CD14-positive monocyte (primary cell): ENCODE measurements at regions not wholly inside any gene's neighbourhood (a gene's known extent, or its start where the extent isn't known, plus 50 kb on each side); places are given as distances from the start of the nearest gene placed in this dataset.

Experiments used
- DNase-seq, 3 donors: peaks; one replicate each; pipeline ENCODE4 v3.0.0-alpha.2; 2011 to 2022
- H2AFZ ChIP-seq: 2 replicates; pipeline ENCODE4 v1.6.0; 2012; ENCODE audit warnings: mild to moderate bottlenecking, low read depth, low read length, inconsistent platforms; ENCODE audit not compliant: insufficient read depth, poor library complexity, severe bottlenecking
- H3K27ac ChIP-seq, 2 donors: 1 replicate in 1 of 2; 2 replicates in 1 of 2; pipeline ENCODE4 v1.5.1; 2012 to 2013; ENCODE audit warnings: low read length in 2 of 2, control low read depth in 1 of 2, inconsistent platforms in 1 of 2, low read depth in 1 of 2, mild to moderate bottlenecking in 1 of 2
- H3K27me3 ChIP-seq, 2 donors: one replicate each; pipeline versions ENCODE4 v1.6.0 to v1.6.1; 2011 to 2013; ENCODE audit warnings: low read length in 2 of 2; ENCODE audit not compliant: control insufficient read depth in 2 of 2, insufficient read depth in 2 of 2
- H3K36me3 ChIP-seq, 2 donors: replicated peaks in 1 of 2; 1 replicate in 1 of 2; 2 replicates in 1 of 2; pipeline versions ENCODE4 v1.5.1 to v1.6.1; 2012 to 2013; ENCODE audit warnings: low read length in 2 of 2, control low read depth in 1 of 2, inconsistent platforms in 1 of 2, mild to moderate bottlenecking in 1 of 2; ENCODE audit not compliant: insufficient read depth in 2 of 2, control insufficient read depth in 1 of 2
- H3K4me1 ChIP-seq, 2 donors: 1 replicate in 1 of 2; 2 replicates in 1 of 2; pipeline versions ENCODE4 v1.5.1 to v1.6.1; 2012 to 2013; ENCODE audit warnings: low read length in 2 of 2, control low read depth in 1 of 2, inconsistent platforms in 1 of 2, mild to moderate bottlenecking in 1 of 2, moderate library complexity in 1 of 2; ENCODE audit not compliant: insufficient read depth in 2 of 2, control insufficient read depth in 1 of 2
- H3K4me2 ChIP-seq: replicated peaks from 2 replicates; pipeline ENCODE3; 2012; ENCODE audit warnings: low read length, moderate library complexity, mild to moderate bottlenecking; ENCODE audit not compliant: poor library complexity, severe bottlenecking; ENCODE audit errors: extremely low read depth
- H3K4me3 ChIP-seq, 3 experiments: fragments of 200-600 bp in 1 of 3; sonication (generic) in 1 of 3; replicated peaks in 1 of 3; 1 replicate in 2 of 3; 2 replicates in 1 of 3; pipeline ENCODE4 v1.5.1; 2011 to 2013; ENCODE audit warnings: low read length in 3 of 3, mild to moderate bottlenecking in 3 of 3, control low read depth in 2 of 3, low read depth in 2 of 3, inconsistent platforms in 1 of 3, moderate library complexity in 1 of 3
- H3K79me2 ChIP-seq: 2 replicates; pipeline ENCODE4 v1.6.0; 2012; ENCODE audit warnings: mild to moderate bottlenecking, control low read depth, inconsistent platforms, low read length, moderate library complexity; ENCODE audit not compliant: insufficient read depth
- H3K9ac ChIP-seq: 2 replicates; pipeline ENCODE4 v1.6.0; 2017; ENCODE audit warnings: low read length, mild to moderate bottlenecking; ENCODE audit not compliant: insufficient read depth, poor library complexity, severe bottlenecking
- H3K9me3 ChIP-seq, 2 donors: replicated peaks in 1 of 2; 1 replicate in 1 of 2; 2 replicates in 1 of 2; pipeline versions ENCODE4 v1.5.1 to v1.6.1; 2012 to 2013; ENCODE audit warnings: low read length in 2 of 2, control low read depth in 1 of 2; ENCODE audit not compliant: control insufficient read depth in 1 of 2, insufficient read depth in 1 of 2
- H4K20me1 ChIP-seq: 2 replicates; pipeline ENCODE4 v1.6.0; 2012; ENCODE audit warnings: mild to moderate bottlenecking, low read length, control low read depth, moderate library complexity; ENCODE audit not compliant: insufficient read depth
- H3K27ac Mint-ChIP-seq, 7 donors: one replicate each; pipeline ENCODE4 v1.8.0; 2020; ENCODE audit warnings: mild to moderate bottlenecking in 7 of 7, mixed read lengths in 7 of 7, moderate library complexity in 6 of 7, inconsistent platforms in 2 of 7
- H3K27me3 Mint-ChIP-seq, 3 donors: one replicate each; pipeline ENCODE4 v1.8.0; 2021 to 2022; ENCODE audit warnings: low read depth in 3 of 3, mild to moderate bottlenecking in 3 of 3, mixed read lengths in 3 of 3, moderate library complexity in 3 of 3, inconsistent platforms in 1 of 3
- H3K36me3 Mint-ChIP-seq, 2 donors: one replicate each; pipeline ENCODE4 v1.8.0; 2020; ENCODE audit warnings: mixed read lengths in 2 of 2, inconsistent platforms in 1 of 2, mild to moderate bottlenecking in 1 of 2
- H3K4me1 Mint-ChIP-seq: one replicate; pipeline ENCODE4 v1.8.0; 2020; ENCODE audit warnings: mild to moderate bottlenecking, mixed read lengths
- H3K4me3 Mint-ChIP-seq, 2 donors: one replicate each; pipeline ENCODE4 v1.8.0; 2020; ENCODE audit warnings: mild to moderate bottlenecking in 2 of 2, mixed read lengths in 2 of 2, moderate library complexity in 1 of 2
- H3K9me3 Mint-ChIP-seq, 7 donors: one replicate each; pipeline ENCODE4 v1.8.0; 2020 to 2022; ENCODE audit warnings: mixed read lengths in 7 of 7, mild to moderate bottlenecking in 6 of 7, moderate library complexity in 6 of 7, inconsistent platforms in 2 of 7
- WGBS: methylation state at CpG from one replicate; pipeline ENCODE4 v1.1.5; 2013; ENCODE audit warnings: missing lambda C conversion rate; ENCODE audit not compliant: insufficient coverage; 5-methylcytosine and 5-hydroxymethylcytosine counted together
- intact Hi-C, 2 donors: fragments of 100-400 bp; cut with micrococcal nuclease; formaldehyde crosslinking; loops; one replicate each; pipeline versions ENCODE4 v1.15.0 to v1.15.1; 2023
- TF ChIP-seq, protein P1 (sequence below): fragments of 200-600 bp; IDR thresholded peaks from one replicate; pipeline ENCODE4 v1.8.0; 2022; ENCODE audit warnings: antibody characterized with exemption, mild to moderate bottlenecking

DNA sequence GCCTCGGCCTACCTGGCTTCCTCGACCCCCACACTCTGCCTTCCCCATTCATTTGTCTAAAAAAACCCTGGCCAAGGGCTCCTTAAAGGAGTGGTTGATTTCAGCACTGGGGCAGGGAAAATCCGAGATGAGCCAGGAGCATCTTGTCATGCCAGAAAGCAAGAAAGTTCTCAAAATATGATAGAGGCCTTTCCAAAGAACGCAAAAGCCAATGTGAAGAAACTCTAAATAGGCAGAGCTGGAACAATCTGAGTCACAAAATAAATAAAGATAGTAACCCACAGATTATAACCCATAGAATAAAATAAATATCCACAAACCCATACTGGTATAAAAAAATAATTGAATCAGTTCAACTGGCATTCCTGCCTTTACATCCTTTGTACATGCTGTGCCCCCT lies 192.3 kb upstream of the SALL1 start:
- H3K4me3 ChIP-seq, result no peak overlapping the region
- H3K27ac ChIP-seq, result no peak overlapping the region
- H3K9me3 ChIP-seq, result no peaks in the 10 kb centered on the region
- H3K79me2 ChIP-seq, result no peaks in the 10 kb centered on the region
- WGBS, result no CpG with 5 or more reads among the region's 4 CpGs
- no peaks in the 10 kb centered on the region for H3K27me3 ChIP-seq
- peaks cover 0 to 4% (median 0%) of the 10 kb centered on the region in 7 donors for H3K9me3 Mint-ChIP-seq
- H3K27me3 Mint-ChIP-seq, result peaks cover 0 to 6% (median 3%) of the 10 kb centered on the region in 3 donors
- no peak overlapping the region for H3K27ac Mint-ChIP-seq
- intact Hi-C loops, result no loop called here
- H3K4me3 Mint-ChIP-seq, result no peak overlapping the region
- no peak for DNase-seq
- H3K9ac ChIP-seq, result no peak overlapping the region
- TF ChIP-seq, protein P1, sequence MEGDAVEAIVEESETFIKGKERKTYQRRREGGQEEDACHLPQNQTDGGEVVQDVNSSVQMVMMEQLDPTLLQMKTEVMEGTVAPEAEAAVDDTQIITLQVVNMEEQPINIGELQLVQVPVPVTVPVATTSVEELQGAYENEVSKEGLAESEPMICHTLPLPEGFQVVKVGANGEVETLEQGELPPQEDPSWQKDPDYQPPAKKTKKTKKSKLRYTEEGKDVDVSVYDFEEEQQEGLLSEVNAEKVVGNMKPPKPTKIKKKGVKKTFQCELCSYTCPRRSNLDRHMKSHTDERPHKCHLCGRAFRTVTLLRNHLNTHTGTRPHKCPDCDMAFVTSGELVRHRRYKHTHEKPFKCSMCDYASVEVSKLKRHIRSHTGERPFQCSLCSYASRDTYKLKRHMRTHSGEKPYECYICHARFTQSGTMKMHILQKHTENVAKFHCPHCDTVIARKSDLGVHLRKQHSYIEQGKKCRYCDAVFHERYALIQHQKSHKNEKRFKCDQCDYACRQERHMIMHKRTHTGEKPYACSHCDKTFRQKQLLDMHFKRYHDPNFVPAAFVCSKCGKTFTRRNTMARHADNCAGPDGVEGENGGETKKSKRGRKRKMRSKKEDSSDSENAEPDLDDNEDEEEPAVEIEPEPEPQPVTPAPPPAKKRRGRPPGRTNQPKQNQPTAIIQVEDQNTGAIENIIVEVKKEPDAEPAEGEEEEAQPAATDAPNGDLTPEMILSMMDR, result no peak
- no peaks in the 10 kb centered on the region for H3K36me3 Mint-ChIP-seq
- H3K36me3 ChIP-seq, result no peaks in the 10 kb centered on the region
- H3K4me2 ChIP-seq, result no peak overlapping the region
- no peaks in the 10 kb centered on the region for H3K4me1 Mint-ChIP-seq
- H2AFZ ChIP-seq, result no peak overlapping the region
- no peaks in the 10 kb centered on the region for H3K4me1 ChIP-seq
- H4K20me1 ChIP-seq, result no peaks in the 10 kb centered on the region

DNA sequence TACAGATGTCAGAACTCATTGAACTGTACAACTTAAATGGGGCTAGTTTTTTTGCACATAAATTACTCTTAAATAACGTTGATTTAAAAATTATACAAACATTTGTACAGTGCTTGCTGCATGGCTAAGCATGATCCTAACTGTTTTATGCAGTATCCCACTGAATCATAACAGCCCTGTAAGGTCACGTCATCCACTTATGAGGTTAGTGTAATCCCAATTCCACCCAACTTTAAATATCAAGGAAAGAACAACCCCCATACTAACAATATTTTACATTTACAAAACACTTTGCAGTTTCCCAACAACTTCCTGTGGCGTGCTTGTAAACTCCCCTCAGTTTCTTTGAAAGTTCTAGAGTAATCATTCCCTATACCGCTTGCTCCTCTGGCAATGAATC lies 190.1 kb upstream of the SALL1 start:
- peaks cover 0 to 6% (median 3%) of the 10 kb centered on the region in 3 donors for H3K27me3 Mint-ChIP-seq
- H3K9me3 Mint-ChIP-seq, result peaks cover 0 to 6% (median 2%) of the 10 kb centered on the region in 7 donors
- no peak overlapping the region for H3K27ac Mint-ChIP-seq
- no peaks in the 10 kb centered on the region for H3K27me3 ChIP-seq
- no peak overlapping the region for H3K27ac ChIP-seq
- 90% methylated on average over 3 of the region's 4 CpGs for WGBS
- H3K9ac ChIP-seq, result no peak overlapping the region
- H3K36me3 ChIP-seq, result no peaks in the 10 kb centered on the region
- H2AFZ ChIP-seq, result no peak overlapping the region
- no peaks in the 10 kb centered on the region for H3K4me1 ChIP-seq
- no peak overlapping the region for H3K4me2 ChIP-seq
- no peaks in the 10 kb centered on the region for H3K9me3 ChIP-seq
- no peaks in the 10 kb centered on the region for H3K4me1 Mint-ChIP-seq
- H4K20me1 ChIP-seq, result no peaks in the 10 kb centered on the region
- no peaks in the 10 kb centered on the region for H3K36me3 Mint-ChIP-seq
- TF ChIP-seq, protein P1, result no peak
- no peak overlapping the region for H3K4me3 ChIP-seq
- intact Hi-C loops, result no loop called here
- no peaks in the 10 kb centered on the region for H3K79me2 ChIP-seq
- no peak for DNase-seq
- no peak overlapping the region for H3K4me3 Mint-ChIP-seq
